Uterus (tissue), 3 donors: ENCODE measurements at regions not wholly inside any gene's neighbourhood (a gene's known extent, or its start where the extent isn't known, plus 50 kb on each side); places are given as distances from the start of the nearest gene placed in this dataset.
A peak's percentile ranks its signal among the peaks of the same experiment; 100 is the strongest.
"Not testable (repeated sequence)": the region's sequence is repeated elsewhere in the genome, so short reads cannot be mapped to it uniquely, and the experiment has no call there.

ENCODE experiments used
- DNase-seq, 2 donors: peaks; one replicate each; pipeline ENCODE4 v3.0.0-alpha.2; 2019 to 2020
- H3K27ac ChIP-seq, 2 donors: fragments of 200-600 bp; sonication (generic); 1 replicate in 1 of 2; 2 replicates in 1 of 2; pipeline ENCODE4 v1.5.1; 2016 to 2018
- H3K27me3 ChIP-seq, 2 donors: fragments of 200-600 bp; sonication (generic); one replicate each; pipeline ENCODE4 v1.5.1; 2018 to 2019; ENCODE audit warnings: control low read depth in 1 of 2
- H3K36me3 ChIP-seq, 2 donors: fragments of 200-600 bp; sonication (generic); one replicate each; pipeline ENCODE4 v1.5.1; 2019; ENCODE audit warnings: control low read depth in 1 of 2
- H3K4me1 ChIP-seq, 2 donors: fragments of 200-600 bp; sonication (generic); one replicate each; pipeline ENCODE4 v1.5.1; 2018 to 2019; ENCODE audit warnings: control low read depth in 1 of 2
- H3K4me3 ChIP-seq, 2 donors: fragments of 200-600 bp; sonication (generic); 1 replicate in 1 of 2; 2 replicates in 1 of 2; pipeline ENCODE4 v1.5.1; 2018 to 2019; ENCODE audit warnings: mild to moderate bottlenecking in 1 of 2
- H3K9me3 ChIP-seq, 2 donors: fragments of 200-600 bp; sonication (generic); one replicate each; pipeline ENCODE4 v1.5.1; 2019; ENCODE audit warnings: control low read depth in 1 of 2
- CTCF ChIP-seq, 4 experiments: fragments of 200-600 bp in 2 of 4; fragments of 450-650 bp in 2 of 4; sonication (generic) in 2 of 4; IDR thresholded peaks; one replicate each; pipeline ENCODE4 v1.5.1; 2016 to 2019; ENCODE audit warnings: antibody characterized with exemption in 4 of 4, mild to moderate bottlenecking in 2 of 4, moderate library complexity in 1 of 4
- POLR2A ChIP-seq, 2 donors: fragments of 450-650 bp; IDR thresholded peaks; one replicate each; pipeline ENCODE4 v1.6.1; 2016; ENCODE audit warnings: antibody characterized with exemption in 2 of 2, mild to moderate bottlenecking in 1 of 2, moderate library complexity in 1 of 2
- intact Hi-C: fragments of 100-400 bp; cut with DNase I; formaldehyde crosslinking; loops from one replicate; pipeline ENCODE4 v1.15.1; 2023; ENCODE audit warnings: low total_unique reads
- donor health status: DM: yes; HTN: yes; CAD: no.

- TF ChIP-seq CTCF (IDR thresholded peaks at IDR 0.05) (no peak), POLR2A (IDR thresholded peaks at IDR 0.05) (no peak)
- DNase-seq, result no peak
- Histone ChIP-seq H3K27me3 (no peaks in the 10 kb centered on the region), H3K9me3 (no peaks in the 10 kb centered on the region), H3K4me1 (no peaks in the 10 kb centered on the region), H3K27ac (no peak overlapping the region), H3K36me3 (no peaks in the 10 kb centered on the region), H3K4me3 (no peak overlapping the region)
- intact Hi-C loops, result no loop called here
Observed at GRCh38 chr2:113334147-113334546, 55.4 kb upstream of the PAX8 start.

DNA sequence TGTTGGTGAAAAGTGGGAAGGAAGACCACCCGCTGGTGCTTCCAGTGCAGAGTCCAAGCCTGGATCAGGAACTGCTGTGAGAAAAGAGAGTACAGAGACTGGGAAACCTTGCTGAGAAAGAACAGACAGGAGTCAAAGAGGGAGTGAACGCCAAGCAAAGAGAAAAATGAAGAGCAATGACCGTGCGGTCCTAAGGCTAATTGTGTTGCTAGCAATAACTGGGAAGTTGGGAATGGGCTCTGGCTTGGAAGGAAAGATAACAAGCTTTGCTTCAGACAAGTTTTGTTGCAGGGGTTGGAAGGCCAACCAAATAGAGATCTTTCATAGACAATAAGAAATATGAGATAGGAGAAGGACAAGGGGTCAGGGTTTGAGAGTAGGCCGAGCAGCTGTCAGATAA, 55.0 kb upstream of the PAX8 start:
- H3K27ac ChIP-seq, H3K27me3 ChIP-seq, H3K36me3 ChIP-seq, DNase-seq, H3K4me1 ChIP-seq, intact Hi-C loops, H3K9me3 ChIP-seq, H3K4me3 ChIP-seq: not testable (repeated sequence)

- H3K9me3 ChIP-seq, H3K27me3 ChIP-seq, DNase-seq, intact Hi-C loops, H3K27ac ChIP-seq, H3K36me3 ChIP-seq, H3K4me3 ChIP-seq, H3K4me1 ChIP-seq: not testable (repeated sequence)
Observed at GRCh38 chr2:113330060-113330767, 51.5 kb upstream of the PAX8 start.

DNA sequence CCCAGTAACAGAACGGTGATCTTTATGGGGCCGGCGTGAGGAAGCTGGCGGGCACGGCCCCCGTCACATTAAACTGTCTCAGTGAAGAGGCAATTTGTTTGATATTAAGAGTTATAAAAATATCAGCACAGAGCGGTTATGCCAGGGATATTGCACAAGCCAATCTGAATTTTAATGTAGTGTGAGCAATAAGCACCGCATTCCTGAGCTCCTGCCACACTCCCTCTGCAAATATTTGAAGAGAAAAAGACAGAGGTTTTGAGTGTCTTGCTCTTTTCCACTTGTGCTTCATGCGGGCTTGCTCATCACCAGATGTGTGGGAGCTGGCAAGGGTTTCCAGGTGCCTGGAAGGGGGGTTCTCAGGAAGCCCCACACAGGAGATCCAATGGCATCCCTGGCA, 50.3 kb upstream of the PAX8 start:
- H3K27ac ChIP-seq, intact Hi-C loops, H3K27me3 ChIP-seq, H3K4me3 ChIP-seq, H3K36me3 ChIP-seq, H3K4me1 ChIP-seq, H3K9me3 ChIP-seq: not testable (repeated sequence)
- DNase-seq, result peak; percentile 53 to 54

- DNase-seq, intact Hi-C loops, H3K36me3 ChIP-seq, H3K9me3 ChIP-seq, H3K4me1 ChIP-seq, H3K27ac ChIP-seq, H3K27me3 ChIP-seq, H3K4me3 ChIP-seq: not testable (repeated sequence)
Observed at GRCh38 chr2:113328572-113328971, 49.9 kb upstream of the PAX8 start.
